ENCODE measurements at regions not wholly inside any gene's neighbourhood (a gene's known extent, or its start where the extent isn't known, plus 50 kb on each side); places are given as distances from the start of the nearest gene placed in this dataset.
"Not testable (repeated sequence)": the region's sequence is repeated elsewhere in the genome, so short reads cannot be mapped to it uniquely, and the experiment has no call there.

DNA sequence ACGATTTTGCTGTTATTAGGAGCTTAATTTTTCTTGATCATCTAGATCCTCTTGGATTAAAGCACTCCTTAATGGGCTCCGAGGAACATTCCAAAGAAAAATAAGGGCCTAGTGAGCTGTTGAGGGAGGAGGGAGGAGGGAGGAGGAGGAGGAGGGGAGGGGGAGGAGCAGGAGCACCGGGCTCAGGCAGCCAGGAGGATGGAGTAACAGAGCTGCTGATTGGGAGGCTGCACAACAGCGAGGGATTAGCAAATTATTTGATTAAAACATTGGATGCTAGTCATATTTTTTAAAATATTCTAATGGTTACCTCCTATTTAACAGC is 302.1 kb upstream of the RRP15 start:
- Histone ChIP-seq H2AFZ (ENCODE audit: low read depth, low read length) (no peak overlapping the region), H3K9ac (ENCODE audit: low read length) (no peak overlapping the region), H3K4me3 (ENCODE audit: low read length) (no peak overlapping the region), H3K36me3 (replicated peaks; ENCODE audit: low read depth, low read length) (no peaks in the 10 kb centered on the region), H3K27ac (ENCODE audit: low read length) (no peak overlapping the region), H3K4me2 (ENCODE audit: low read length) (no peak overlapping the region), H3K27me3 (ENCODE audit: low read depth, low read length) (peaks cover 3% of the 10 kb centered on the region; the same call in 1 of the 2 replicates), H4K20me1 (ENCODE audit: insufficient read depth, low read length) (no peaks in the 10 kb centered on the region), H3K9me3 (ENCODE audit: insufficient read depth, low read length) (no peaks in the 10 kb centered on the region), H3K79me2 (ENCODE audit: low read length) (no peaks in the 10 kb centered on the region), H3K4me1 (ENCODE audit: low read length) (no peaks in the 10 kb centered on the region)
- no peak for TF ChIP-seq EZH2phosphoT487 (IDR thresholded peaks at IDR 0.05; ENCODE audit: low read depth)
- TF ChIP-seq, protein P1, sequence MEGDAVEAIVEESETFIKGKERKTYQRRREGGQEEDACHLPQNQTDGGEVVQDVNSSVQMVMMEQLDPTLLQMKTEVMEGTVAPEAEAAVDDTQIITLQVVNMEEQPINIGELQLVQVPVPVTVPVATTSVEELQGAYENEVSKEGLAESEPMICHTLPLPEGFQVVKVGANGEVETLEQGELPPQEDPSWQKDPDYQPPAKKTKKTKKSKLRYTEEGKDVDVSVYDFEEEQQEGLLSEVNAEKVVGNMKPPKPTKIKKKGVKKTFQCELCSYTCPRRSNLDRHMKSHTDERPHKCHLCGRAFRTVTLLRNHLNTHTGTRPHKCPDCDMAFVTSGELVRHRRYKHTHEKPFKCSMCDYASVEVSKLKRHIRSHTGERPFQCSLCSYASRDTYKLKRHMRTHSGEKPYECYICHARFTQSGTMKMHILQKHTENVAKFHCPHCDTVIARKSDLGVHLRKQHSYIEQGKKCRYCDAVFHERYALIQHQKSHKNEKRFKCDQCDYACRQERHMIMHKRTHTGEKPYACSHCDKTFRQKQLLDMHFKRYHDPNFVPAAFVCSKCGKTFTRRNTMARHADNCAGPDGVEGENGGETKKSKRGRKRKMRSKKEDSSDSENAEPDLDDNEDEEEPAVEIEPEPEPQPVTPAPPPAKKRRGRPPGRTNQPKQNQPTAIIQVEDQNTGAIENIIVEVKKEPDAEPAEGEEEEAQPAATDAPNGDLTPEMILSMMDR (IDR thresholded peaks at IDR 0.05; ENCODE audit: low read depth, low read length), result no peak

DNA sequence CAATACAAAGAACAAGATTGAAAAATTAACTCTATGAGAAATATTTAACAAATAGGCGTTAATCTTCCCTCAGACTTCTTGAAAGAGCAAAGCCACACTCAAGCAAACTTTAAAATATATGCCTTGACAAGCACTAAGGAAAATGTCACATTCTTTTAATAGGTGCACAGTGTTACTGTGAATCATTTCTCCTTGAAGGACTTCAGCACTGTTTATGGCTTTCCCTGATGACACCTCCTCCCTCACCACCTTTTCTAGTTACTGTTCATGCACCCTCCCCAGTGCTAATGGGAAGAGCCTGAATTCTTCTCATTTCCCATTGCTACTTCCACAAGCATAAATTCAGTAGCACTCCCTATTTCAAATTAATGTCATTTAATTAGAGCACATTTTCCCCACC is 299.5 kb upstream of the RRP15 start:
- Histone ChIP-seq H3K79me2 (ENCODE audit: low read length) (no peaks in the 10 kb centered on the region), H3K27me3 (ENCODE audit: low read depth, low read length) (no peaks in the 10 kb centered on the region), H3K9ac (ENCODE audit: low read length) (no peak overlapping the region), H3K9me3 (ENCODE audit: insufficient read depth, low read length) (no peaks in the 10 kb centered on the region), H3K4me3 (ENCODE audit: low read length) (no peak overlapping the region), H2AFZ (ENCODE audit: low read depth, low read length) (no peak overlapping the region), H4K20me1 (ENCODE audit: insufficient read depth, low read length) (no peaks in the 10 kb centered on the region), H3K27ac (ENCODE audit: low read length) (no peak overlapping the region), H3K36me3 (replicated peaks; ENCODE audit: low read depth, low read length) (no peaks in the 10 kb centered on the region), H3K4me2 (ENCODE audit: low read length) (no peak overlapping the region), H3K4me1 (ENCODE audit: low read length) (no peaks in the 10 kb centered on the region)
- TF ChIP-seq EZH2phosphoT487 (IDR thresholded peaks at IDR 0.05; ENCODE audit: low read depth), result no peak
- TF ChIP-seq, protein P1 (IDR thresholded peaks at IDR 0.05; ENCODE audit: low read depth, low read length), result no peak

DNA sequence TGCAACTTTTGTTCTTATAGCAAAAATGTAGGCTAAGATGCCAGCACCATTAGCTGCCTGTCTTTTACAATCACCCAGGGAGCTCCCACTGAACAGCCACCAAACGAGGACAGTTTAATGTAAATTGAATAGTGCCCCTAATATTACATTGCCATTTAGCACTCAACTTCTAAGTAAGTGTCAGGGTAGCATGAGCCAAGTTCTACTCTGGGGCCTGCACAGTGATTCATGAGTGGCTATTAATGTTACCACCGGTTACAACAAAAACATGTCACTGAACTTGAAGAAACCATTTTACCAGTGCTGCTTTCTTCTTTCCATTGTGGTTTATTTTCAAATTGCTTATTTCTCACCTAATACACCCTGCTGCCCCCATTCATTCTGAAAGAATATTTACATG is 295.6 kb upstream of the RRP15 start:
- no peak overlapping the region for H3K27ac ChIP-seq (ENCODE audit: low read length)
- H4K20me1 ChIP-seq (ENCODE audit: insufficient read depth, low read length), result no peaks in the 10 kb centered on the region
- no peak overlapping the region for H3K4me2 ChIP-seq (ENCODE audit: low read length)
- H3K79me2 ChIP-seq (ENCODE audit: low read length), result no peaks in the 10 kb centered on the region
- no peak overlapping the region for H2AFZ ChIP-seq (ENCODE audit: low read depth, low read length)
- TF ChIP-seq, protein P1 (IDR thresholded peaks at IDR 0.05; ENCODE audit: low read depth, low read length), result no peak
- no peak for TF ChIP-seq EZH2phosphoT487 (IDR thresholded peaks at IDR 0.05; ENCODE audit: low read depth)
- H3K36me3 ChIP-seq (replicated peaks; ENCODE audit: low read depth, low read length), result no peaks in the 10 kb centered on the region
- H3K4me1 ChIP-seq (ENCODE audit: low read length), result no peaks in the 10 kb centered on the region
- H3K27me3 ChIP-seq (ENCODE audit: low read depth, low read length), result no peaks in the 10 kb centered on the region
- no peak overlapping the region for H3K9ac ChIP-seq (ENCODE audit: low read length)
- H3K4me3 ChIP-seq (ENCODE audit: low read length), result no peak overlapping the region
- no peaks in the 10 kb centered on the region for H3K9me3 ChIP-seq (ENCODE audit: insufficient read depth, low read length)

DNA sequence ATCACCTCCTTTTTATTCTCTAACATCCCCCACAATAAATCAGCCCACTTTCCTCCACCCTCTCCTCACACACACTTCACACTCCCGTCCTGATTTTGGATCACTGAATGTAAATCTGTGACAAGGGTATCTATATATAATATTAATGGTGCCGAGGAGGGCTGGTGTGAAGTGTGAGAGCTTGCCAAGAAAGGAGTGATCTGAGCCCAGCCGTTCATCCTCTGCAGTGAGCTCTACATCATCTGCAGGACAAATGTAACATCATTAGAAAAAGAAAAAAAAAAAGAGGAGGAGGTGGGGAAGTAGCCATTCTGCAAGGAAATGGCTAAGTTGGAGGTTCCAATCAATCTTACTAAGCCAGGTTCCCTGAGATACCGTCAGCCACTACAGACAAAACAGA is 291.7 kb upstream of the RRP15 start:
- no peak overlapping the region for H3K27ac ChIP-seq (ENCODE audit: low read length)
- H3K27me3 ChIP-seq (ENCODE audit: low read depth, low read length), result no peaks in the 10 kb centered on the region
- H4K20me1 ChIP-seq (ENCODE audit: insufficient read depth, low read length), result no peaks in the 10 kb centered on the region
- H3K4me2 ChIP-seq (ENCODE audit: low read length), result no peak overlapping the region
- H3K4me1 ChIP-seq (ENCODE audit: low read length), result no peaks in the 10 kb centered on the region
- no peak overlapping the region for H3K9ac ChIP-seq (ENCODE audit: low read length)
- H2AFZ ChIP-seq (ENCODE audit: low read depth, low read length), result no peak overlapping the region
- no peak overlapping the region for H3K4me3 ChIP-seq (ENCODE audit: low read length)
- no peaks in the 10 kb centered on the region for H3K36me3 ChIP-seq (replicated peaks; ENCODE audit: low read depth, low read length)
- no peaks in the 10 kb centered on the region for H3K9me3 ChIP-seq (ENCODE audit: insufficient read depth, low read length)
- no peaks in the 10 kb centered on the region for H3K79me2 ChIP-seq (ENCODE audit: low read length)
- no peak for TF ChIP-seq EZH2phosphoT487 (IDR thresholded peaks at IDR 0.05; ENCODE audit: low read depth)
- TF ChIP-seq, protein P1 (IDR thresholded peaks at IDR 0.05; ENCODE audit: low read depth, low read length), result no peak

DNA sequence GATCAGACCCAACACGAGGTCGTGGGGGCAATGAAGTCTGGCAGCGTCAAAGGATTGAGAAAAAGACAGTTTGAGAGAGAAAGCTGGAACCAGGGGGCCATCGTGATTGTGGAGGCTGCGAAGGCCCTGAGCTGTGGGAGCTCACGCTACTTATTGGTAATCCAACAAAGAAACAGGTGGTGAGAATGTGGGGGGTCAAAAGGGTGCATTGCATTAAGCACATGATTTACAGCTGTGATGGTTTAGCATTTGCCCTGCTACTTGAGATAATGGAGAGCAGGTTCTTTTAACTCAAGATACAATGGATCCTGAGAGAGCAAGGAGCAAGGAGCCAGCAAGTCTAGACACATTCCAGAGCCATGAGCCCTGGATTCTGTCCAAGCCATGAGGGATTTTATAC is 276.8 kb upstream of the RRP15 start:
- H3K4me2 ChIP-seq (ENCODE audit: low read length); H3K4me3 ChIP-seq (ENCODE audit: low read length); H3K27me3 ChIP-seq (ENCODE audit: low read depth, low read length); H3K9ac ChIP-seq (ENCODE audit: low read length); H3K79me2 ChIP-seq (ENCODE audit: low read length); H3K4me1 ChIP-seq (ENCODE audit: low read length); H3K9me3 ChIP-seq (ENCODE audit: insufficient read depth, low read length); H3K27ac ChIP-seq (ENCODE audit: low read length); H2AFZ ChIP-seq (ENCODE audit: low read depth, low read length); H3K36me3 ChIP-seq (replicated peaks; ENCODE audit: low read depth, low read length); H4K20me1 ChIP-seq (ENCODE audit: insufficient read depth, low read length): not testable (repeated sequence)

DNA sequence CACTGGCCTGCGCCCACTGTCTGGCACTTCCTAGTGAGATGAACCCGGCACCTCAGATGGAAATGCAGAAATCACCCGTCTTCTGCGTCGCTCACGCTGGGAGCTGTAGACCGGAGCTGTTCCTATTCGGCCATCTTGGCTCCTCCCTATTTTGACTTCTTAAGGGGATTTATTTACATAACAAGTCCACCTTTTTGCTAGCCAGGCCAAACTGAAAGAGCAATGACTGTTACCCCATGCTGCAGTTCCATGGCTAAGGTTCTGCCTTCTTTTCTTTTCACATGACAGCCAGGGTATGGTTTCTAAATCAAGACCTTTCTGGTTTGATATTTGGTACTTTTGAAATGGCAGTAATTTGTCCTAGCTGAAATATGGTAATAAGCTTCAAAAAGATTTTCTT is 270.0 kb upstream of the RRP15 start:
- not testable (repeated sequence) for H3K4me1 ChIP-seq (ENCODE audit: low read length); H3K4me3 ChIP-seq (ENCODE audit: low read length); H3K4me2 ChIP-seq (ENCODE audit: low read length); H3K27me3 ChIP-seq (ENCODE audit: low read depth, low read length); H3K36me3 ChIP-seq (replicated peaks; ENCODE audit: low read depth, low read length); H4K20me1 ChIP-seq (ENCODE audit: insufficient read depth, low read length); H3K9ac ChIP-seq (ENCODE audit: low read length); H3K27ac ChIP-seq (ENCODE audit: low read length); H3K9me3 ChIP-seq (ENCODE audit: insufficient read depth, low read length); H2AFZ ChIP-seq (ENCODE audit: low read depth, low read length); H3K79me2 ChIP-seq (ENCODE audit: low read length)
